Heart left ventricle (tissue), 16 donors: ENCODE measurements at regions not wholly inside any gene's neighbourhood (a gene's known extent, or its start where the extent isn't known, plus 50 kb on each side); places are given as distances from the start of the nearest gene placed in this dataset.

ENCODE experiments used
- ATAC-seq, 4 donors: fragments of 200-7000 bp; cut with Tn5 transposase; one replicate each; pipeline ENCODE4 v1.9.1; 2020 to 2022; ENCODE audit warnings: moderate library complexity in 4 of 4, mild to moderate bottlenecking in 3 of 4, moderate number of reproducible peaks in 1 of 4
- DNase-seq, 5 donors: peaks; one replicate each; pipeline ENCODE4 v3.0.0-alpha.2; 2020
- H3K27ac ChIP-seq, 12 donors: fragments of 200-600 bp; sonication (generic) in 4 of 12; one replicate each; pipeline versions ENCODE4 v1.5.0 to v1.8.0; 2016 to 2022; ENCODE audit warnings: mild to moderate bottlenecking in 2 of 12
- H3K27me3 ChIP-seq, 9 donors: fragments of 200-600 bp; sonication (generic) in 2 of 9; one replicate each; pipeline versions ENCODE4 v1.5.1 to v1.8.0; 2016 to 2022; ENCODE audit warnings: mild to moderate bottlenecking in 3 of 9
- H3K36me3 ChIP-seq, 9 donors: fragments of 200-600 bp; sonication (generic) in 2 of 9; one replicate each; pipeline versions ENCODE4 v1.5.0 to v1.8.0; 2018 to 2022; ENCODE audit warnings: mild to moderate bottlenecking in 2 of 9
- H3K4me1 ChIP-seq, 12 donors: fragments of 200-600 bp; sonication (generic) in 4 of 12; one replicate each; pipeline versions ENCODE4 v1.5.0 to v1.8.0; 2016 to 2022; ENCODE audit warnings: mild to moderate bottlenecking in 3 of 12
- H3K4me3 ChIP-seq, 12 donors: fragments of 200-600 bp; sonication (generic) in 4 of 12; one replicate each; pipeline versions ENCODE4 v1.5.0 to v1.8.0; 2017 to 2022; ENCODE audit warnings: mild to moderate bottlenecking in 9 of 12, moderate library complexity in 4 of 12
- H3K9me3 ChIP-seq, 12 donors: fragments of 200-600 bp; sonication (generic) in 4 of 12; one replicate each; pipeline versions ENCODE4 v1.5.0 to v1.8.0; 2016 to 2022; ENCODE audit warnings: mild to moderate bottlenecking in 1 of 12
- POLR2A ChIP-seq, 2 donors: fragments of 450-650 bp; IDR thresholded peaks; one replicate each; pipeline ENCODE4 v1.6.1; 2017; ENCODE audit warnings: antibody characterized with exemption in 2 of 2, mild to moderate bottlenecking in 2 of 2, moderate library complexity in 2 of 2
- WGBS, 4 donors: extraction: QIAGEN DNeasy Blood & Tissue Kit in 2 of 4; methylation state at CpG; one replicate each; pipeline versions ENCODE4 v1.1.5 to v1.1.7; 2013 to 2018; 5-methylcytosine and 5-hydroxymethylcytosine counted together
- intact Hi-C, 10 donors: fragments of 100-400 bp; cut with DNase I; formaldehyde crosslinking; loops; one replicate each; pipeline versions ENCODE4 v1.11.1 to v1.14.2; 2022
- TF ChIP-seq, protein P1 (sequence below), 12 donors: fragments of 200-600 bp; sonication (generic) in 4 of 12; IDR thresholded peaks; one replicate each; pipeline versions ENCODE4 v1.5.0 to v1.8.0; 2018 to 2022; ENCODE audit warnings: antibody characterized with exemption in 12 of 12, mild to moderate bottlenecking in 5 of 12
- donor health status: ischemic (EF 13 %, LVEDD 7.1; RV severe dilation, severe dysfunction).
- donor health status: healthy with polysubstance abuse.
- donor health status: DM: no; HTN: yes; CAD: no.
- donor health status: DM: no; HTN: no; CAD: no.
- donor health status: ischemic (EF 25% LVEDD 6.9; RV normal size, moderate dysfunction).
- donor health status: ischemic (EF 25% LVEDD 5.7; RV mildly dilated, moderate dysfunction).
- donor health status: healthy.
- donor health status: DM: yes; HTN: yes; CAD: no.
- donor health status: ischemic (EF 35%, LVEDD 5.7; RV mildly dilated, moderate dysfunction).
- donor health status: nonischemic (EF 11% LVEDD 7.7; RV severe dilation, severe dysfunction).
- donor health status: DM: yes; HTN: yes; CAD: no.
- donor health status: PGD.
- donor health status: ischemic (EF 29% LVEDD 5.4; RV normal size, mild dysfunction).
- donor health status: nonischemic (EF 23%, LVEDD 6.1; RV moderate dilation, normal function).

DNA sequence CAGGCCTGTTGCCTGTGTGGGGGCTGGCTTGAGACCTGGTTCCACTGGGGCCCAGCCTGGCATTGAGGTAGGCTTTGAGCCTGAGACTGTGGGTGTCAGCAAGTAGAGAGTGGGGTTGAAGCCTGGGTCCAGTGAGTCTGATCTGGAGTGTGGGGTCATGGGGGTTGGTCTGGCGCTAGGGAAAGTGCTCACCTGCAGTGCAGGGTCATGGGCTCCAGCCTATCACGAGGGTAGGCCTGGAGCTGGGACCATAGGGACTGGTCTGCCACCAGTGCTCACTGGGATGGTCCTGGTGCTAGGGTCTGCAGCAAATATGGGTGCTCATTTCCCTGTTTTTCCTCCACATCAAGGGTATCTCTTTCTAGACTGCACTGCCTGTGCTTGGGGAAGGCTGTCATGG, 95.4 kb upstream of the KLF14 start:
- WGBS, 4 donors: 62 to 77% (median 70%) methylated on average over 2 of the region's 2 CpGs
- DNase-seq: no peak
- intact Hi-C loops: loop anchor here in 1 of 10 donors (10.0 kb wide), 1 partner anchor 755 kb away; the partner anchor contains the start of gene KLHDC10
- no peak for ATAC-seq
- TF ChIP-seq, protein P1, sequence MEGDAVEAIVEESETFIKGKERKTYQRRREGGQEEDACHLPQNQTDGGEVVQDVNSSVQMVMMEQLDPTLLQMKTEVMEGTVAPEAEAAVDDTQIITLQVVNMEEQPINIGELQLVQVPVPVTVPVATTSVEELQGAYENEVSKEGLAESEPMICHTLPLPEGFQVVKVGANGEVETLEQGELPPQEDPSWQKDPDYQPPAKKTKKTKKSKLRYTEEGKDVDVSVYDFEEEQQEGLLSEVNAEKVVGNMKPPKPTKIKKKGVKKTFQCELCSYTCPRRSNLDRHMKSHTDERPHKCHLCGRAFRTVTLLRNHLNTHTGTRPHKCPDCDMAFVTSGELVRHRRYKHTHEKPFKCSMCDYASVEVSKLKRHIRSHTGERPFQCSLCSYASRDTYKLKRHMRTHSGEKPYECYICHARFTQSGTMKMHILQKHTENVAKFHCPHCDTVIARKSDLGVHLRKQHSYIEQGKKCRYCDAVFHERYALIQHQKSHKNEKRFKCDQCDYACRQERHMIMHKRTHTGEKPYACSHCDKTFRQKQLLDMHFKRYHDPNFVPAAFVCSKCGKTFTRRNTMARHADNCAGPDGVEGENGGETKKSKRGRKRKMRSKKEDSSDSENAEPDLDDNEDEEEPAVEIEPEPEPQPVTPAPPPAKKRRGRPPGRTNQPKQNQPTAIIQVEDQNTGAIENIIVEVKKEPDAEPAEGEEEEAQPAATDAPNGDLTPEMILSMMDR (IDR thresholded peaks at IDR 0.05): no peak
- no peak for TF ChIP-seq POLR2A (IDR thresholded peaks at IDR 0.05)
- H3K4me3 ChIP-seq: no peak overlapping the region
- no peaks in the 10 kb centered on the region for H3K36me3 ChIP-seq
- no peaks in the 10 kb centered on the region for H3K27me3 ChIP-seq
- peaks cover 0 to 38% (median 15%) of the 10 kb centered on the region in 12 donors for H3K9me3 ChIP-seq
- no peaks in the 10 kb centered on the region for H3K4me1 ChIP-seq
- no peak overlapping the region for H3K27ac ChIP-seq

DNA sequence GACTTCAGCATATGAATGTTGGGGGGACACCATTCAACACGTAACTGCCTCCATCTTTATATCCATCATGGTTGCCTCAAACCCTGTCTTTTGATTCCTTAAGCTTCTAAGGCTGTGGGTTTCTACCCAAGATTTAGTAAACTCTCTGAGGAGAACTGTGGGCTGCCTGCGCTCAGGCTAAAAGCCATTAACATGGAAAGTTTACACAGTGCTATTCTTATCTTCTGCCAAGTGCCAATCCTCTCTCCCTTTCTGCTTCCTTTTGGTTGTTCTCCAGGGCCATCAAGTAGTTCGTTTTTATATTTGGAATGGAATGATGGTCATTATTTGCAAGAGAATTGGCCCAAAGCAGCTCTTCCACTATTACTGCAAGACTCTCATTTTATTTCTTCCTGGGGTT, 97.3 kb upstream of the KLF14 start:
- TF ChIP-seq, protein P1 (IDR thresholded peaks at IDR 0.05): no peak
- no peak for TF ChIP-seq POLR2A (IDR thresholded peaks at IDR 0.05)
- H3K4me1 ChIP-seq: no peaks in the 10 kb centered on the region
- 62 to 66% (median 66%) methylated on average over 3 of the region's 3 CpGs for WGBS, 4 donors
- H3K36me3 ChIP-seq: no peaks in the 10 kb centered on the region
- no peaks in the 10 kb centered on the region for H3K27me3 ChIP-seq
- intact Hi-C loops: loop anchor here in 7 of 10 donors (5.0 to 10.0 kb wide), 3 partner anchors 587 to 759 kb away; partner anchors contain the start of gene KLHDC10 (in 6 of the 7)
- no peak overlapping the region for H3K27ac ChIP-seq
- H3K9me3 ChIP-seq: peaks cover 0 to 21% (median 8%) of the 10 kb centered on the region in 12 donors
- no peak overlapping the region for H3K4me3 ChIP-seq
- ATAC-seq (no peak), DNase-seq (no peak)

DNA sequence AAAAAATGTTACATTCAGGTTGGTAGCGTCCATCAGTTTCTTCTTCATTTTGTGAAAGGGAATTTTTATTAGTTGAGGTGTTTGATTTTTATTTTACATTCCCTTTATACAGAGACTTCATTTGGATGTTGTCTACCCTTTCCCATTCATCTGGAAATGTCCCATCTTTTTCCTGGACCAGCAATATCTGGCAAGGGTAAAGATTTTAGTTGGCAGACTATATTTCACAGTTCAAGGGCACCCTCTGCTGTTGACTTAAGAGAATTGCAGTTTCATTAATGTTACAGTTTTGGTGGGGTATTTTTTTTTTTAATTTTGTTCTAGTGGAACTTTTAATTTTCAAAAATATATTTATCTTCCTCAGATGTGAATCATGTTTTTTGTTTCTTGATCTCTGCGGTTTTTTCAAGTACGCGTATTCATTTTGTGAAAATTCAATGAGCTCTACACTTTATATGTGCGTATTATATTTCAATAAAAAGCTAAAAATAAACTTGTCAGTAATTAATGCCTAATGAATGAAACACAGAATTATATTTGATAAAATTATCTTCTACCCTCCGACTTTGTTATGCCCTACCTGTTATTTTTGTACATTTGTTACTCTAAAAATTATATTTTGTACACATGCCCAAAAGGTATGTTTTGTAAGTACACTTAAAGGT, 97.9 kb upstream of the KLF14 start:
- no peaks in the 10 kb centered on the region for H3K4me1 ChIP-seq
- no peak for ATAC-seq
- TF ChIP-seq, protein P1 (IDR thresholded peaks at IDR 0.05): peak; percentile 58 to 87 (median 72)
- TF ChIP-seq POLR2A (IDR thresholded peaks at IDR 0.05): no peak
- H3K36me3 ChIP-seq: no peaks in the 10 kb centered on the region
- H3K9me3 ChIP-seq: peaks cover 0 to 15% (median 7%) of the 10 kb centered on the region in 12 donors
- H3K27ac ChIP-seq: no peak overlapping the region
- intact Hi-C loops: loop anchor here in 7 of 10 donors (5.0 to 10.0 kb wide), 3 partner anchors 587 to 760 kb away; partner anchors contain the start of gene KLHDC10 (in 6 of the 7)
- DNase-seq: no peak
- no peaks in the 10 kb centered on the region for H3K27me3 ChIP-seq
- WGBS, 4 donors: 28 to 46% (median 35%) methylated on average over 6 of the region's 6 CpGs
- no peak overlapping the region for H3K4me3 ChIP-seq

DNA sequence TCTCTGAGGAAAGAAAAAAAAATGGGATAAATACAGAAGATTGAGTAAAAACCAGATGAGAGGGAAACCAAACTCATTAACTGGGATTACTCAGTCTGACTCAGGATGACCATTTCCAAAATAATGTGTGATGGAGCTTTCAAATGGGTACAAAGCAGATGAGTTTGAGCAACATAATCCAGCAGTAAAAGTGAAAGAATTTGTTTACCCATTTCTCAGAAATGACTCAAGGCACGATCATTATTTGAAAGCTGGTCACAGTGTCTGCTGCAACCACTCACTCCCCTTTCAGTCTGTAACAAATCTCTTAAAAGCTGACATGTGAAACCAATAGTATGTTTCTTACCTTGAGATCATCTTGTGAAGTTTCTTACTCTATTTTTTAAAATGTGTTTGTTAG, 104.7 kb upstream of the KLF14 start:
- TF ChIP-seq, protein P1 (IDR thresholded peaks at IDR 0.05): no peak
- TF ChIP-seq POLR2A (IDR thresholded peaks at IDR 0.05): no peak
- H3K4me3 ChIP-seq: no peak overlapping the region
- ATAC-seq: no peak
- H3K36me3 ChIP-seq: no peaks in the 10 kb centered on the region
- no peak for DNase-seq
- no peaks in the 10 kb centered on the region for H3K4me1 ChIP-seq
- intact Hi-C loops: loop anchor here in 3 of 10 donors (10.0 kb wide), 2 partner anchors 594 to 764 kb away; partner anchors contain the start of gene KLHDC10 (in 1 of the 3)
- no peaks in the 10 kb centered on the region for H3K9me3 ChIP-seq
- no peak overlapping the region for H3K27ac ChIP-seq
- H3K27me3 ChIP-seq: no peaks in the 10 kb centered on the region
- WGBS, 4 donors: 65 to 86% (median 80%) methylated on average over 1 of the region's 1 CpG
